Endothelial cell of umbilical vein (primary cell): ENCODE measurements at regions not wholly inside any gene's neighbourhood (a gene's known extent, or its start where the extent isn't known, plus 50 kb on each side); places are given as distances from the start of the nearest gene placed in this dataset.

Experiments
- BruUV-seq: library from RNA; stranded (reverse); fragments of 400-500 nt; replicated peaks from 2 replicates; lab custom pipeline; 2021; lab: Mats Ljungman, UMichigan
- CTCF ChIA-PET: fragments of 300-600, 350-600 bp; sonication (Branson Sonifier 250); formaldehyde crosslinking; loops from one replicate; lab custom pipeline; 2021; ENCODE audit warnings: antibody characterized with exemption, inconsistent platforms; lab: Charles Lee
- POLR2A ChIA-PET: fragments of 300-600, 350-600 bp; sonication (Branson Sonifier 250); formaldehyde crosslinking; loops from one replicate; lab custom pipeline; 2021; ENCODE audit warnings: antibody characterized with exemption, inconsistent platforms; lab: Charles Lee
- DNase-seq: peaks from one replicate; pipeline ENCODE4 v3.0.0-alpha.2; 2011; ENCODE audit warnings: low read depth, low spot score
- FAIRE-seq: peaks from 2 replicates; lab custom pipeline; 2011; peaks lifted over from hg19 to GRCh38; lab: Jason Lieb, UNC
- H2AFZ ChIP-seq: 2 replicates; pipeline ENCODE4 v1.6.0; 2012; ENCODE audit warnings: low read depth, low read length, control low read depth, inconsistent platforms
- H3K27ac ChIP-seq: 2 replicates; pipeline ENCODE4 v1.5.1; 2011; ENCODE audit warnings: low read depth, mild to moderate bottlenecking, control low read depth, low read length, moderate library complexity; ENCODE audit not compliant: insufficient read depth
- H3K27me3 ChIP-seq, 2 experiments: 2 replicates each; pipeline versions ENCODE4 v1.6.0 to v1.6.1; 2011; ENCODE audit warnings: low read length in 2 of 2, mixed read lengths in 1 of 2; ENCODE audit not compliant: control insufficient read depth in 2 of 2, insufficient read depth in 2 of 2
- H3K36me3 ChIP-seq, 2 experiments: 2 replicates in 1 of 2; 3 replicates in 1 of 2; pipeline ENCODE4 v1.5.1; 2011; ENCODE audit warnings: low read length in 2 of 2, mild to moderate bottlenecking in 1 of 2, moderate library complexity in 1 of 2; ENCODE audit not compliant: control insufficient read depth in 2 of 2, insufficient read depth in 2 of 2; ENCODE audit errors: extremely low read depth in 1 of 2
- H3K4me1 ChIP-seq: 3 replicates; pipeline ENCODE4 v1.5.1; 2011; ENCODE audit warnings: mild to moderate bottlenecking, low read length; ENCODE audit not compliant: control insufficient read depth, insufficient read depth; ENCODE audit errors: extremely low read depth
- H3K4me2 ChIP-seq: 2 replicates; pipeline ENCODE4 v1.6.1; 2011; ENCODE audit warnings: low read length, control low read depth, mixed read lengths; ENCODE audit not compliant: insufficient read depth
- H3K4me3 ChIP-seq, 3 experiments: fragments of 200-600 bp in 1 of 3; sonication (generic), shearing (Covaris generic) in 1 of 3; replicated peaks in 1 of 3; 2 replicates each; pipeline ENCODE4 v1.5.1; 2011 to 2016; ENCODE audit warnings: control low read depth in 3 of 3, low read length in 3 of 3, mild to moderate bottlenecking in 2 of 3, inconsistent platforms in 1 of 3, low read depth in 1 of 3, moderate library complexity in 1 of 3; ENCODE audit not compliant: insufficient read depth in 1 of 3
- H3K79me2 ChIP-seq: 2 replicates; pipeline ENCODE4 v1.6.0; 2012; ENCODE audit warnings: low read length, inconsistent platforms; ENCODE audit not compliant: control insufficient read depth, insufficient read depth
- H3K9ac ChIP-seq: replicated peaks from 2 replicates; pipeline ENCODE3; 2011; ENCODE audit warnings: low read length, control low read depth; ENCODE audit not compliant: insufficient read depth; ENCODE audit errors: extremely low read depth
- H3K9me1 ChIP-seq: replicated peaks from 3 replicates; pipeline ENCODE4 v1.6.0; 2011; ENCODE audit warnings: mild to moderate bottlenecking, low read length; ENCODE audit not compliant: control insufficient read depth, insufficient read depth; ENCODE audit errors: extremely low read depth
- H3K9me3 ChIP-seq: replicated peaks from 2 replicates; pipeline ENCODE4 v1.5.1; 2012; ENCODE audit warnings: low read length, inconsistent platforms; ENCODE audit not compliant: control insufficient read depth, insufficient read depth
- H4K20me1 ChIP-seq: replicated peaks from 2 replicates; pipeline ENCODE3; 2011; ENCODE audit warnings: mild to moderate bottlenecking, low read length; ENCODE audit not compliant: control insufficient read depth, insufficient read depth; ENCODE audit errors: extremely low read depth
- EZH2 ChIP-seq: IDR thresholded peaks from 2 replicates; pipeline ENCODE4 v1.6.1; 2012; ENCODE audit warnings: borderline replicate concordance, low read depth, mild to moderate bottlenecking, moderate library complexity, low read length, inconsistent platforms; ENCODE audit not compliant: severe bottlenecking
- FOS ChIP-seq: IDR thresholded peaks from 2 replicates; pipeline ENCODE4 v1.6.1; 2011; ENCODE audit warnings: mild to moderate bottlenecking, low read length, moderate library complexity, borderline replicate concordance; ENCODE audit not compliant: insufficient read depth
- GATA2 ChIP-seq: IDR thresholded peaks from 2 replicates; pipeline ENCODE4 v1.7.0; 2011; ENCODE audit warnings: low read depth, mild to moderate bottlenecking, moderate library complexity, mixed read lengths, low read length; ENCODE audit not compliant: insufficient read length, insufficient read depth
- JUN ChIP-seq: IDR thresholded peaks from 2 replicates; pipeline ENCODE4 v1.6.1; 2011; ENCODE audit warnings: borderline replicate concordance, low read depth; ENCODE audit not compliant: insufficient read length, insufficient read depth
- MYC ChIP-seq: IDR thresholded peaks from one replicate; pipeline ENCODE4 v1.6.1; 2011; ENCODE audit warnings: mild to moderate bottlenecking, low read depth, low read length
- POLR2A ChIP-seq: IDR thresholded peaks from 2 replicates; pipeline ENCODE4 v1.6.1; 2012; ENCODE audit warnings: low read depth, mild to moderate bottlenecking, control low read depth, low read length
- dilution Hi-C: fragments of 300-500 bp; cut with MboI; formaldehyde crosslinking; loops from one replicate; pipeline ENCODE4 v1.15.0; 2019; ENCODE audit warnings: low sequenced_read_pairs; ENCODE audit not compliant: extremely low pct_ligation_motif_present
- intact Hi-C: fragments of 100-400 bp; cut with micrococcal nuclease; formaldehyde crosslinking; loops from one replicate; pipeline ENCODE4 v1.10.0; 2022
- TF ChIP-seq, protein P1 (sequence below): IDR thresholded peaks from 2 replicates; pipeline ENCODE4 v1.6.1; 2011; ENCODE audit not compliant: insufficient read depth, insufficient read length
- TF ChIP-seq, protein P2 (sequence below), 2 donors: IDR thresholded peaks; 1 replicate in 1 of 2; 2 replicates in 1 of 2; pipeline ENCODE4 v1.5.1; 2011; ENCODE audit warnings: low read length in 2 of 2, mild to moderate bottlenecking in 2 of 2, moderate library complexity in 2 of 2, control low read depth in 1 of 2, inconsistent platforms in 1 of 2, low read depth in 1 of 2; ENCODE audit not compliant: insufficient read depth in 1 of 2; ENCODE audit errors: extremely low read depth in 1 of 2

DNA sequence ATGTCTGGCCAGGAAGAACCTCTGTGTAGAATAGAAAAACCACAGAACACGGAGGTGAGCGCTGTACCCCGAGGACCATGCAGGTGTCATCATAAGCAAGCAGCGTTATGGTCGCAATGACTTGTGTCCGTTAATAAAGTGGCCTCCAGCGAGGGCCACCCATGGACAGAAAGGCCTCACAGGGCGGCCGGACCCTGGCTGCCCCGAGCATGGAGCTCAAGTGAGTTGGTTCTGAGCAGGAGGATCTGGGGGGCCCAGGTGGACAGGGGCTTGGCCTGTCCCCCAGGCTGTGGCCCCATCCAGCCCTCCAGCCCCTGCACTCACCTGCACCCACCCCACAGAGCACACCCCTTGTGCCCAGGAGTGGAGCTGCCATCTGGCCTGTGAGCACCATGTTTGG lies 133.8 kb downstream of the BRD1 start:
- H3K9me1 ChIP-seq = no peaks in the 10 kb centered on the region
- TF ChIP-seq GATA2 (no peak), MYC (no peak), FOS (no peak), EZH2 (no peak), JUN (no peak)
- TF ChIP-seq, protein P1, sequence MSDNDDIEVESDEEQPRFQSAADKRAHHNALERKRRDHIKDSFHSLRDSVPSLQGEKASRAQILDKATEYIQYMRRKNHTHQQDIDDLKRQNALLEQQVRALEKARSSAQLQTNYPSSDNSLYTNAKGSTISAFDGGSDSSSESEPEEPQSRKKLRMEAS = no peak
- FAIRE-seq = no peak
- no peak overlapping the region for H2AFZ ChIP-seq
- POLR2A ChIA-PET = no interaction called here
- intact Hi-C loops = no loop called here
- DNase-seq = no peak
- H3K4me2 ChIP-seq = no peak overlapping the region
- H3K4me3 ChIP-seq = no peak overlapping the region
- H3K4me1 ChIP-seq = no peaks in the 10 kb centered on the region
- no peaks in the 10 kb centered on the region for H3K27me3 ChIP-seq
- no peaks in the 10 kb centered on the region for H3K36me3 ChIP-seq
- no peaks in the 10 kb centered on the region for H3K79me2 ChIP-seq
- dilution Hi-C loops = no loop called here
- no peak overlapping the region for H3K27ac ChIP-seq
- no peaks in the 10 kb centered on the region for H4K20me1 ChIP-seq
- no TSS peak for BruUV-seq
- CTCF ChIA-PET = interaction anchor here (1.3 kb wide), 1 partner anchor 60 kb away, joined by 3 read pairs; no protein-coding TSS in a partner anchor
- no peaks in the 10 kb centered on the region for H3K9me3 ChIP-seq
- H3K9ac ChIP-seq = no peak overlapping the region

DNA sequence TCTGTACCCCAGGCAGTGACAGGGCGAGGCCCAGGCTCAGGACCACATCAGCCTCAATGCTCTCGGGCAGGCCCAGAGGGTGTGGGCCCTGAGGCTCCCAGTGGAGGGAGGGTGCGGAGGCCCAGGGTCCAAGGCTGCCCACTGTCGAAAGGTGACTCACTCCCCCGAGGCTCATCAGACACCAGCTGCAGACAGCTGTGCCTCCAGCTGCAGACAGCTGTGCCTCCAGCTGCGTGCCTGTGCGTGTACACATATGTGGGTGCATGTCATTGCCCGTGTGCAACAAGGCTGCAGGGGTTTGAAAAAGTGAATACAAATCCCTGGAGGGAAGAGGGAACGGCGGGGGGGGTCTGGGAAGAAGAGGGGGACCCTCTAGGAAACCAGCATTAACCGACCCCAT lies 134.3 kb downstream of the BRD1 start:
- Histone ChIP-seq H3K9me3 (no peaks in the 10 kb centered on the region), H3K27me3 (no peaks in the 10 kb centered on the region), H3K4me3 (no peak overlapping the region), H3K4me1 (no peaks in the 10 kb centered on the region), H3K4me2 (no peak overlapping the region), H3K9ac (no peak overlapping the region), H3K36me3 (no peaks in the 10 kb centered on the region), H3K79me2 (no peaks in the 10 kb centered on the region), H2AFZ (no peak overlapping the region), H3K27ac (no peak overlapping the region), H3K9me1 (no peaks in the 10 kb centered on the region), H4K20me1 (no peaks in the 10 kb centered on the region)
- intact Hi-C loops = no loop called here
- dilution Hi-C loops = no loop called here
- ChIA-PET CTCF (interaction anchor here (0.7 to 1.3 kb wide), 2 partner anchors 28 to 60 kb away, joined by 3 read pairs; no protein-coding TSS in a partner anchor), POLR2A (no interaction called here)
- DNase-seq (no peak), FAIRE-seq (no peak)
- TF ChIP-seq JUN = no peak
- TF ChIP-seq, protein P1 = no peak
- no peak for TF ChIP-seq FOS
- TF ChIP-seq POLR2A = no peak
- TF ChIP-seq, protein P2, sequence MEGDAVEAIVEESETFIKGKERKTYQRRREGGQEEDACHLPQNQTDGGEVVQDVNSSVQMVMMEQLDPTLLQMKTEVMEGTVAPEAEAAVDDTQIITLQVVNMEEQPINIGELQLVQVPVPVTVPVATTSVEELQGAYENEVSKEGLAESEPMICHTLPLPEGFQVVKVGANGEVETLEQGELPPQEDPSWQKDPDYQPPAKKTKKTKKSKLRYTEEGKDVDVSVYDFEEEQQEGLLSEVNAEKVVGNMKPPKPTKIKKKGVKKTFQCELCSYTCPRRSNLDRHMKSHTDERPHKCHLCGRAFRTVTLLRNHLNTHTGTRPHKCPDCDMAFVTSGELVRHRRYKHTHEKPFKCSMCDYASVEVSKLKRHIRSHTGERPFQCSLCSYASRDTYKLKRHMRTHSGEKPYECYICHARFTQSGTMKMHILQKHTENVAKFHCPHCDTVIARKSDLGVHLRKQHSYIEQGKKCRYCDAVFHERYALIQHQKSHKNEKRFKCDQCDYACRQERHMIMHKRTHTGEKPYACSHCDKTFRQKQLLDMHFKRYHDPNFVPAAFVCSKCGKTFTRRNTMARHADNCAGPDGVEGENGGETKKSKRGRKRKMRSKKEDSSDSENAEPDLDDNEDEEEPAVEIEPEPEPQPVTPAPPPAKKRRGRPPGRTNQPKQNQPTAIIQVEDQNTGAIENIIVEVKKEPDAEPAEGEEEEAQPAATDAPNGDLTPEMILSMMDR (IDR thresholded peaks at IDR 0.05; ENCODE audit: extremely low read depth in 1 of 2, insufficient read depth in 1 of 2, low read depth in 1 of 2, low read length in 2 of 2) = no peak
- TF ChIP-seq EZH2 = no peak
- no peak for TF ChIP-seq GATA2
- no peak for TF ChIP-seq MYC
- BruUV-seq = no TSS peak
